SK-N-SH treated with all-trans-retinoic acid at 6 μM for 48 hours (cell line): ENCODE measurements at regions not wholly inside any gene's neighbourhood (a gene's known extent, or its start where the extent isn't known, plus 50 kb on each side); places are given as distances from the start of the nearest gene placed in this dataset.

Experiments used
- BACH2 ChIP-seq: fragments of 250-450 bp; sonication (Bioruptor Pico); IDR thresholded peaks from 2 replicates; pipeline ENCODE4 v1.9.0; 2021; ENCODE audit warnings: mild to moderate bottlenecking, borderline replicate concordance
- CREB5 ChIP-seq: fragments of 250-450 bp; sonication (Bioruptor Pico); IDR thresholded peaks from 2 replicates; pipeline ENCODE4 v1.5.1; 2020; ENCODE audit warnings: low read depth, mild to moderate bottlenecking, moderate library complexity
- CSDC2 ChIP-seq: fragments of 250-450 bp; sonication (Bioruptor Pico); IDR thresholded peaks from 2 replicates; pipeline ENCODE4 v1.5.0; 2020; ENCODE audit warnings: mild to moderate bottlenecking, moderate library complexity
- PATZ1 ChIP-seq: fragments of 250-450 bp; sonication (Bioruptor Pico); IDR thresholded peaks from 2 replicates; pipeline ENCODE4 v1.8.0; 2020; ENCODE audit warnings: mild to moderate bottlenecking, moderate library complexity, borderline replicate concordance
- POU6F1 ChIP-seq: fragments of 250-450 bp; sonication (Bioruptor Pico); IDR thresholded peaks from 2 replicates; pipeline ENCODE4 v1.8.0; 2021; ENCODE audit warnings: low read depth, mild to moderate bottlenecking, moderate library complexity, borderline replicate concordance
- PPARA ChIP-seq: fragments of 250-450 bp; sonication (Bioruptor Pico); IDR thresholded peaks from 2 replicates; pipeline ENCODE4 v1.5.0; 2020; ENCODE audit warnings: mild to moderate bottlenecking, borderline replicate concordance
- ZFP3 ChIP-seq: fragments of 250-450 bp; sonication (Bioruptor Pico); IDR thresholded peaks from 2 replicates; pipeline ENCODE4 v1.5.0; 2020; ENCODE audit warnings: mild to moderate bottlenecking, moderate library complexity

GRCh38 chr13:79895416-79895815, 414.5 kb downstream of the NDFIP2 start:
- no peak for TF ChIP-seq ZFP3 (CRISPR knock-in tag)
- no peak for TF ChIP-seq CREB5
- no peak for TF ChIP-seq CSDC2 (CRISPR knock-in tag)
- TF ChIP-seq POU6F1: no peak
- no peak for TF ChIP-seq BACH2 (CRISPR knock-in tag)
- no peak for TF ChIP-seq PATZ1
- no peak for TF ChIP-seq PPARA (CRISPR knock-in tag)
